ENCODE measurements at regions not wholly inside any gene's neighbourhood (a gene's known extent, or its start where the extent isn't known, plus 50 kb on each side); places are given as distances from the start of the nearest gene placed in this dataset.
"Not testable (repeated sequence)": the region's sequence is repeated elsewhere in the genome, so short reads cannot be mapped to it uniquely, and the experiment has no call there.

- DNase-seq (ENCODE audit: extremely low spot score, insufficient read length, low read depth); FAIRE-seq: not testable (repeated sequence)
These were observed 61.1 kb downstream of the DEFB131A start for GRCh38 chr4:9505341-9505740.

GRCh38 chr4:9506672-9507071 lies 62.5 kb downstream of the DEFB131A start:
- FAIRE-seq; DNase-seq (ENCODE audit: extremely low spot score, insufficient read length, low read depth): not testable (repeated sequence)

GRCh38 chr4:9512941-9513340 lies 68.7 kb downstream of the DEFB131A start:
- FAIRE-seq; DNase-seq (ENCODE audit: extremely low spot score, insufficient read length, low read depth): not testable (repeated sequence)

- not testable (repeated sequence) for DNase-seq (ENCODE audit: extremely low spot score, insufficient read length, low read depth); FAIRE-seq
These were observed 75.4 kb downstream of the DEFB131A start for GRCh38 chr4:9519631-9520030.

GRCh38 chr4:9522903-9523302 lies 78.7 kb downstream of the DEFB131A start:
- DNase-seq (ENCODE audit: extremely low spot score, insufficient read length, low read depth); FAIRE-seq: not testable (repeated sequence)

GRCh38 chr4:9524406-9524805 lies 80.2 kb downstream of the DEFB131A start:
- DNase-seq (ENCODE audit: extremely low spot score, insufficient read length, low read depth); FAIRE-seq: not testable (repeated sequence)

- not testable (repeated sequence) for FAIRE-seq
- DNase-seq (ENCODE audit: extremely low spot score, insufficient read length, low read depth), result peak; percentile 37
These were observed 88.1 kb downstream of the DEFB131A start for GRCh38 chr4:9532134-9532862.

- not testable (repeated sequence) for FAIRE-seq; DNase-seq (ENCODE audit: extremely low spot score, insufficient read length, low read depth)
These were observed 88.6 kb downstream of the DEFB131A start for GRCh38 chr4:9532863-9533192.

GRCh38 chr4:9537101-9537500 lies 92.9 kb downstream of the DEFB131A start:
- DNase-seq (ENCODE audit: extremely low spot score, insufficient read length, low read depth); FAIRE-seq: not testable (repeated sequence)

- DNase-seq (ENCODE audit: extremely low spot score, insufficient read length, low read depth); FAIRE-seq: not testable (repeated sequence)
These were observed 95.8 kb downstream of the DEFB131A start for GRCh38 chr4:9539939-9540520.

- FAIRE-seq; DNase-seq (ENCODE audit: extremely low spot score, insufficient read length, low read depth): not testable (repeated sequence)
These were observed 97.2 kb downstream of the DEFB131A start for GRCh38 chr4:9541388-9541915.

GRCh38 chr4:9544851-9545250 lies 100.6 kb downstream of the DEFB131A start:
- not testable (repeated sequence) for FAIRE-seq; DNase-seq (ENCODE audit: extremely low spot score, insufficient read length, low read depth)

- DNase-seq (ENCODE audit: extremely low spot score, insufficient read length, low read depth); FAIRE-seq: not testable (repeated sequence)
These were observed 103.3 kb downstream of the DEFB131A start for GRCh38 chr4:9547470-9547869.

- not testable (repeated sequence) for FAIRE-seq; DNase-seq (ENCODE audit: extremely low spot score, insufficient read length, low read depth)
These were observed 111.9 kb downstream of the DEFB131A start for GRCh38 chr4:9556076-9556475.

- not testable (repeated sequence) for FAIRE-seq; DNase-seq (ENCODE audit: extremely low spot score, insufficient read length, low read depth)
These were observed 133.7 kb downstream of the DEFB131A start for GRCh38 chr4:9577869-9578268.

- not testable (repeated sequence) for DNase-seq (ENCODE audit: extremely low spot score, insufficient read length, low read depth); FAIRE-seq
These were observed 138.7 kb downstream of the DEFB131A start for GRCh38 chr4:9582880-9583279.

- FAIRE-seq (no peak), DNase-seq (ENCODE audit: extremely low spot score, insufficient read length, low read depth) (no peak)
These were observed 147.8 kb downstream of the DEFB131A start for GRCh38 chr4:9592010-9592409.

- FAIRE-seq, result no peak
- no peak for DNase-seq (ENCODE audit: extremely low spot score, insufficient read length, low read depth)
These were observed 150.7 kb downstream of the DEFB131A start for GRCh38 chr4:9594948-9595347.

- DNase-seq (ENCODE audit: extremely low spot score, insufficient read length, low read depth); FAIRE-seq: not testable (repeated sequence)
These were observed 151.3 kb downstream of the DEFB131A start for GRCh38 chr4:9595531-9595930.

GRCh38 chr4:9599266-9599665 lies 155.1 kb downstream of the DEFB131A start:
- FAIRE-seq (no peak), DNase-seq (ENCODE audit: extremely low spot score, insufficient read length, low read depth) (no peak)

GRCh38 chr4:9600246-9600645 lies 156.0 kb downstream of the DEFB131A start:
- FAIRE-seq (no peak), DNase-seq (ENCODE audit: extremely low spot score, insufficient read length, low read depth) (no peak)

All from GM18507 (cell line).